Fibroblast of the conjunctiva (primary cell): ENCODE measurements at regions not wholly inside any gene's neighbourhood (a gene's known extent, or its start where the extent isn't known, plus 50 kb on each side); places are given as distances from the start of the nearest gene placed in this dataset.
A peak's percentile ranks its signal among the peaks of the same experiment; 100 is the strongest.

Experiments used
- DNase-seq: peaks from one replicate; pipeline ENCODE4 v3.0.0-alpha.2; 2010; ENCODE audit warnings: low read depth

- DNase-seq, result peak; percentile 64
These were observed 91.6 kb downstream of the TMX3 start for GRCh38 chr18:68623342-68623741.

- DNase-seq, result no peak
These were observed 103.6 kb downstream of the TMX3 start for GRCh38 chr18:68611311-68611710.

DNA sequence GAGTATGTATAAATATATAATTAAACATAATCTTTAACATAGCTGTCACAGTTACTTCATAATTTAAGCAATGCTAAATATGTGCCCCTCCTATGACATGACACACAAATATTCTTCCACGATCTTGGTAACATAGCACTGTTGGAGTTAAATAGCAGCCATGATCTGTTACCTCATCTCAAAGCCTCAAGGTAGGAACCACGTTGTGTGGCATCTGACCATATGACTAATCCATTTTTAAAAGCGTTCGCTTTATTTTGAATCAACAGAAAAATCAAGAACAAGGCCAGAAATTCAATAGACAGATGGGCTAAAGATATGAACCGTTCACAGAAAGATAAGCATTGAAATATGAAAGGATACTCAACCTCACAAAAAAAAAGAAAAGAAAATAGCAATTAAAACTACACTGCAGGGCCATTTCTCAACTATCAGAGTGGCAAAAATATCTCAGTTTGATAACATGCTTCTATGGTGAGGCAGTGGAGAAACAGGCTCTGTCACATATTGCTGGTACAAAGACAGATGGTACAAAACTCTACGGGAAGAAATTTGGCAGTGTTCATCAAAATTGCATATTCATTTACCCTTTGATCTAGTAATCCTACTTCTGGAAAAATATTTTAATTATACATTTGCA, 105.9 kb downstream of the TMX3 start:
- no peak for DNase-seq

GRCh38 chr18:68607852-68608251, 107.1 kb downstream of the TMX3 start:
- DNase-seq, result no peak

DNA sequence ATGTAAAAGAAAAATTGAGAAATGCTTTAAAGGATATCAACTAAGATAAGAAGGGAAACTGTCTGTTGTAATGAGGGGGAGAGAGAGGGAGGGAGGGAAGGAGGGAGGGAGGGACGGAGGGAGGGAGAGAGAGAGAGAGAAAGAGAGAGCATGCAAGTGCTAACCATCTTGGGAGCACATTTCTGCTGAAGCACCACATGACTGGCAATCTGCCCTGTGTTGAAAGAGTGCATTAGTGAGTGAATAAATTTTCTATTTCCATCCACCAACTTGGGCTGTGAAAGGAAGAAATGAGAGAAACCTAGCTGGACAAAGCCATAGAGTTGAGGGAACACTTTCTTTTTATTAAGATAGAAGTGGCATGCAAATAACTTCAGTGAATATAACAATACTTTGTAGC, 110.7 kb downstream of the TMX3 start:
- peak; percentile 8 for DNase-seq

- no peak for DNase-seq
These were observed 118.9 kb downstream of the TMX3 start for GRCh38 chr18:68596016-68596415.

DNA sequence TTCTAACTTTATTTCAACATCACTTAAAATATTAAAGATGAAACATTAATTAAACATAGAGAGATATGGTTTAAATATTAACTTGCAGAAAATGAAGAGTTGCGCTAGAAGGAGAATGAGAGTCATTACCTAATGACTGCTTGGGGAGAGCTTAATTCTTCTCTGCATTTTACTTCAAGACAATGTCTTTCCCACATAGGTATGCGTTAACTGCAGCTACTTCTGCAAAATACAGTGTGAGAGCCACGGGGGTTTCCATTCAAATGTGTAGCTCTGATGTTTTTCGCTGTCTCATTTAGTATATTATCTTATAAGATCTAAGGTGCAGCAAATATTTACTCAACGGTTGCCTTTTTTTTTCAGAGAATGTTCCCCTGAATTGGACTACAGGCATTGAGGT, 126.7 kb downstream of the TMX3 start:
- no peak for DNase-seq

DNA sequence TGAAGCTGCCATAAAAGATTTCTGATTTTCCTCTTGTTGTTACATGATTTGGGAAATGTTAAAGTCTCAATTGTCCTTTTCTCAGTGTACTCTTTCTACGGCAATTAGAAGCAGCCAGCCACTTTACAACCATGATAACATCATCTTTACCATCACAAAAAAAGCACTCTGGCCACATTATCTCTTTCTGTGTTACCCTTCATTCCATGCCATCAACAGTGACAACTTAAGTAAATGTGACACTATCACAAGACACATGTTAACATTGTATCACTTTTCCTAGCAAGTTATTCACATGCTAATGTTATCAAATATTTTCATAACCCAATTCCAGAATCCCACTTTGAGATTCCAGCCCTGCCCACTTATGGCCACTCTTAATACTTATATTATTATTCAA, 131.2 kb downstream of the TMX3 start:
- no peak for DNase-seq

- DNase-seq, result no peak
These were observed 140.6 kb downstream of the TMX3 start for GRCh38 chr18:68574311-68574710.

DNA sequence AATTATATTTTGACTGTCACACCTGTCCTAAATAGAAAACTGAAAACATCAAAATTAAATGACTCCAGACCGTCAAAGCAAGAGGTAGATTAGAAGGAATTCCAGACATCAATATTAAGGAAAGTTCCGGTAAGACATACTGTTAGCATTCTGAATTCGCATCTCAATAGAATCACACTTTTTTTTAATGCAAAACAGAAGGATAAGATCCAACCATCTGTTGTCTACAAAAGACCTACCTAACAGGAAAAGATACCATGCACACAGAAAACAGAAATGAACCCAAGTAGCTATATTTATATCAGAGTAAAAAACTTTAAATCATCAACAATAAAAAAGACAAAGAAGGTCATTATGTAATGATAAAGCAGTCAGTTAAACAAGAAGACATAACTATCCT, 145.0 kb downstream of the TMX3 start:
- DNase-seq, result no peak

DNA sequence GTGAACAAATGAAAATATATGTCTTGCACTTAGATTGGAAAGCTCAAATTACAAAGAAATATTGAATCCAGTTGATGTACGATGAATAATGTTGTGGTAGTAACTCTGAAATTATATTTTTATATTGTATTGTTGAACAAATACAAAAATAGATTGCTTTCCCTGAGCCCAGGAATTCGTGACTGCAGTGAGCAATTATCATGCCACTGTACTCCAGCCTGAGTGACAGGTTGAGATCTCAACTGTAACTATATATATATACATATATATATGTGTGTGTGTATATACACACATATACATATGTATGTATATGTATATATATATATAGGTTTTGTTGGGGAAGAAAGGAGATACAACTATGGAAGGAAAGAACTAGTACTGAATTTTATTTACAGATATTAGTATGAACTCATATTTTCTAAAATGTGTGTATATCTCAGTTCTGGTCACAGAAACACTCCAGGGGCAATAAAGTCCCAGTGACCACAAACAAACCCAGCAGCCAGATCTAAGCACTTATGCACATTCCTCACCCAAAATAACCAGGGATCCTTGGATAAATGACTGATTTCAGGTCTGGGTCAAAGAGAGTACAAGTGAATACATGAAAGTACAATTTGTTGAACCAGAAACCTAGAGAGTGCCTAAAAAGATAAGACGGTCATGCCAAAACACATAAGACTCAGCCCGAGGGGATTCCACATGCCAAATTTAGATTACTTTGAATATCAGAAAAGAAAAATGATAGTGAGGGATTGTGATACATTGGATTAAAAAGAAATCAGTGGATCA, 146.3 kb downstream of the TMX3 start:
- DNase-seq, result no peak

GRCh38 chr18:68566991-68567390, 147.9 kb downstream of the TMX3 start:
- DNase-seq, result no peak

DNA sequence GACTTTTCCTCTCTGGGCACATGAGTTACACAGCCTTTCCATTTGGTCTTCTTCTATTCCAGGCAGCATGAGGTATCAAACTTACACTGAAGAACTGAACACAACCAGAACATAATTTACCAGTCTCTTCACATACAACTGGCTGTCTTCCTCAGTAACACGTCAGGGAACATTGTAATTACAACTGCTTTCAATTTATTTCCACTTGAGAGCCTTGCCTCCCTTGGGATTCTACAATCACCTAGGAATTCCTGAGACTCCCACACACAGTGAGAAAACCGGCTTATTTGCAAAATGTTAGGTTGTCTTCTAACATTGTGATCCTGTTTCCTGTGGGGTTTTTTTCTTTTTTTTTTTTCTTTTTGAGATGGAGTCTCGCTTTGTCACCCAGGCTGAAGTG, 149.9 kb downstream of the TMX3 start:
- no peak for DNase-seq

DNA sequence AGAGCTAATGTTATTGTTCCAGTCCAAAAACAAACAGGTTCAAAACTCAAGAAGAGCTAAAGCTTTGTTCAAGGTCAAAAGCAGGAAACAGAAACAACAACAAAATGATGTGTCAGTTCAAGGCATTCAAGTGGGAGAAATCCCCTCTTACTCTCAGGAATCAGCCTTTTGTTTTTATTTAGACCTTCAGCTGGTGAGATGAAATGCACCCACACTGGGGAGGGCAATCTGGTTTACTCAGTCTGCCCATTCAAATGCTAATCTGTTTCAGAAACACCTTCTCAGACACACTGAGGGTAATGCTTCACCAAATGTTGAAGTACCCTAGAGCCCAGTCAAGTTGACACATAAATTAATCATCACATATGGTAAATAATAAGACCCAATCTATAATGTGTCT, 150.6 kb downstream of the TMX3 start:
- no peak for DNase-seq

GRCh38 chr18:68560128-68560527, 154.8 kb downstream of the TMX3 start:
- DNase-seq, result no peak

DNA sequence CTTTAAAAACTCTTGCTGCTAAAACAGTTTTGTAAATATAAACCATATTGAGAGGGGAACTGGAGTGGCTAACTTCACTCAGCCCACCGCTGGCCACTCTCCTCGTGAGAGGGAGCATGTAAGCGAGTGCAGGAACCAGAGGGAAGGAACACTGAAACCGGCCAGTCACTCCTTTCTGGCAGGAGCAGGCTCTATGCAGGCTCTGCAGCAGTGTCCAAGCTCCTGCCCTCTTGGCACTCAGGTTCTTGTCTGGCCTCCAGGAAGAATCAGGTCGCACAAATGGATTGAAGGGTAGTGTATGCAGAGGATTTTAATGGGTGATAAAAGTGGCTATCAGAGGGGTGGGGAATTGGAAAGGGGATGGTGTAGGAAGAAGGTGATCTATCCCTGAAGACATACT, 157.7 kb downstream of the TMX3 start:
- DNase-seq, result no peak

DNA sequence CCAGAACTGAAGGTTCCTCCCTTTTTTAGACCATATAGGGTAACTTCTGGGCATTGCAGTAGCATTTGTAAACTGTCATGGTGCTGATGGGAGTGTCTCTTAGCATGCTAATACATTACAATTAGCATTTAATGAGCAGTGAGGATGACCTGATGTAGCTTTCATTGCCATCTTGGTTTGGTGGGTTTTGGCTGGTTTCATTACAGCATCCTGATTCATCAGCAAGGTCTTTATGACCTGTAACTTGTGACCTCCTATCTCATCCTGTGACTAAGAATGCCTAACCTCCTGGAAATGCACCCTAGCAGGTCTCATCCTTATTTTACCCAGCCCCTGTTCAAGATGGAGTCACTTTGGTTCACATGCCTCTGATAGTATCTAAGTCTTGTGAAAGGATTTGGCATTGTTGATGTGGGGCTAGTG, 159.0 kb downstream of the TMX3 start:
- DNase-seq, result no peak

- DNase-seq, result no peak
These were observed 165.7 kb downstream of the TMX3 start for GRCh38 chr18:68548904-68549870.

DNA sequence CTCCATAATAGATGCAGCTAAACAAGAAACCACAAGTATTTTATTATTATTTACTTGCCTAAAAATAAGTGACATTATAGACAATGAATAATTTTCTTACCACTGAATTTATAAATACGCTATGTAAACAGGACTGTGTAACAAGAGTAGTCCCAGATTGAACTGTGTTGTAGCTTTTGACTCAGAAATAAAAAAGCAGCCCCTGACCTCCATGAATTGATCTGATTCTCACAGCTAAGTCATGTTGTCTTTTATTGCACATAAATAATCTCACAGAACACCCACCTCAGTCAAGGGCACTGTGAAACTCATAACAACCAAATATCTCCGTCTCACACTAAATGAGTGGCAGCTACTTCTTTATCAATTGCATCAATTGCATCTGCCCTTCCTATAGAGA, 171.6 kb downstream of the TMX3 start:
- DNase-seq, result no peak

DNA sequence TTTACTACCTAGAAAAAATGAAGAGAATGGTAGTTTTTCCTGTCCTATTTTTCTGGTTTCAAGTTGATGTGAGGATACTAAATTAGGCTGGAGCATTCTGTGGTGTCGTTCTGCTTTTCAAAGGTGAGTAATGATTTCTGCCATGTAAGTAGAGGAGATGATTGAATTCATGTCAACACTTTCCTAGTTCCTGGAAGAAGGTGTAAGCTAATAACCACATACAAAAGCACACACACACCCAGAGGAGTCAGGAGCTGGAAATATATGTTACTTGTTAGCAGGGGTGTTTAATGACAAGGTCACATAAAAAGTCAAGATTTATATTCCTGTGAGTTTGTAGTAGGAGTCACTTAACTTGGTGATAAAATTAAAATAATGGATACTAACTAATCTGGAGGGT, 172.1 kb downstream of the TMX3 start:
- DNase-seq, result no peak

GRCh38 chr18:68533641-68534040, 181.3 kb downstream of the TMX3 start:
- DNase-seq, result no peak

- DNase-seq, result no peak
These were observed 182.5 kb downstream of the TMX3 start for GRCh38 chr18:68532328-68532885.
